ENCODE measurements at regions not wholly inside any gene's neighbourhood (a gene's known extent, or its start where the extent isn't known, plus 50 kb on each side); places are given as distances from the start of the nearest gene placed in this dataset.

DNA sequence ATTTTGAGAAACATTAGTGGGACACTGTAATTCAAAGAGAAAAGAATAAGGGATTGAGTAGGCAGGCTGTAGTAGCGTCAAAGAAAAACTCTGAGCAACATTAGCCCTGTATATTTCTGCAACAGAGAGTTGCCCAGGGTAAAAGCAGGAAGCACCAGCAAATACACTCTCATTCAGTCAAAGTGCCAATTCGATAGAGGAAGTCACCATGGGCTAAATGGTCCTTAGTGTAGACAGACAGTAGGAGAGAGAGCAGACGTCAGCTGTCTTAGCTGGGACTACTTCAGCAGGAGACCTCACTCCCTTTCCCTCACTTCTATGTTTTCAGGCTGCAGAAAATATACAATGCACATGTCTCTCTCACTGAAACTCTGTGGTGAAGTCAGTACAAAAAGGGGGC, 2073.8 kb upstream of the TENM3 start:
- no peak for DNase-seq (ENCODE audit: low read depth in 3 of 3, low spot score in 1 of 3)

DNA sequence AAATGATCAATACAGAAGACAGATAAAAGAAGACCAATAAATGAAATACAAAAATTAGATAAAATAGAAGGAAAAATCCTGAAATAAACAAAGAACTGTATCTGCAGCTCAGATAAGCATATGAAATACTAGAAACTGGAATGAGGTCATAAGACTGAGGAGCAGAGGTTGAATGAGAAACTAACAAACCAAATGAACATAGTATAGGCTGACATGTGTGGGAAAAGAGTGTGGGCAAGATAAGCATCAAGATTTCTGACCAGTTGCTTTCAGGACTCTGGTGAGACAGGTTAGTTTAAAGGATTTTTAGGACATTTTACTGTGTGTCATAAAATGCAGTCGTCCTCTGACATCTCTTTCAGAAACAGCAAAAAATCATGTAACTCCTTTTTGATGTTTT, 2073.2 kb upstream of the TENM3 start:
- DNase-seq (ENCODE audit: low read depth in 3 of 3, low spot score in 1 of 3) = no peak

- no peak for DNase-seq (ENCODE audit: low read depth in 3 of 3, low spot score in 1 of 3)
Measured at GRCh38 chr4:180179146-180179545, 2064.1 kb upstream of the TENM3 start.

GRCh38 chr4:180189666-180190065, 2053.5 kb upstream of the TENM3 start:
- no peak for DNase-seq (ENCODE audit: low read depth in 3 of 3, low spot score in 1 of 3)

- DNase-seq (ENCODE audit: low read depth in 3 of 3, low spot score in 1 of 3) = no peak
Measured at GRCh38 chr4:180190382-180190781, 2052.8 kb upstream of the TENM3 start.

DNA sequence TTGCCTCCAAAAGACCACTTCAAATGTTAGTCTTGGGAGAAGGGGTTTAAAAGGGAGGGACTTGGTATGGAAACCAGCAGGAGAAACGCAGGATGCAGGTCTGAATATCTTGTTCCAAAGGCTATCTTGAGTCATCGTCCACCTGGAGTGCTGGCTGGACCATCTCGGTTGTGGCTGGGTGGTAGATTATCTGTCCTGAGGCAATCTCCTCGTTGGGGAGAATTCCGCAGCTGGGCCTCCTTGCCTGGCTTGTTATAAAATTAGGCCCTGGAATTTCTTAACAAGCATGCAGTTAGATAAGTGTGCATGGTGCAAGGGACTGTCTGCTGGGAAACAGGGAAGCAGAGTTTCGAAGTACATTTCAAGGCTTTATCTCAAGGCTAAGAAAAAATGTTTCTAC, 2045.7 kb upstream of the TENM3 start:
- DNase-seq (ENCODE audit: low read depth in 3 of 3, low spot score in 1 of 3) = no peak

DNA sequence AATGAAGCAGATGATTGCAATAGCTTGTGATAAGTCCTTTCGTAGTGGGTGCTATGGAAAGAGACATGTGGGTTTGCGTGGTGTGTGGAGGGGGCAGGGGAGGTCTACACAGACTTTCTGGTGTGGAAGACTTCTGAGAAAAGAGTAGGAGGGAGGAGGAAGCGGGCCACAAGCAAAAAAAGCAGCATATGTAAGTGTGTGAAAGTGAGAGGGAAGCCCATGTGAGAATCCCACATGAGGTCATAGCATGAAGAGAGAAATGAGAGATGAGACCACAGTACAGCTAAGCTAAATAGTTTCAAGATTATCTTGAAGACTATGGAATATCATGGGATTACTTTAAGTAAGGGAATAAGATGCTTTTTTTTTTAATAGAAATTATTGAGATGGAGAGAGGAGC, 2039.9 kb upstream of the TENM3 start:
- DNase-seq (ENCODE audit: low read depth in 3 of 3, low spot score in 1 of 3) = no peak

DNA sequence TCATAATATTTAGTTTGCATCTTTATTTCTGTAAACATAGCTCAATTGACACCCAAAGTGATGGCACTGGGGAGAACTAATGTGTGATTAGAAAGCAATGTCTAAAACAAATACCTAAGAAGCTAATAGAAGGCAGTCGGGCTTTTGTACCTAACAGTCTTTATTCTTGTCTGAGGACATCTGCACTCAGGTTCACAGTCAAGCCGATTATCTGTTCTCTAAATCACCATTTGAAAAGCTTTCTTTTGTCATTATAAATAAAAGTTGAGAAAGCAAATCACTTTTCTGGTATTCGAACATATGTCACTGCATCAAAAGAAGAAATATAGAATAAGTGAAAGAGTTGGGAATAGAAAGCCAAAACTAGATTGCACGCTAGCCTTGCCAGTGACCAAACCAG, 2037.9 kb upstream of the TENM3 start:
- DNase-seq (ENCODE audit: low read depth in 3 of 3, low spot score in 1 of 3) = no peak

DNA sequence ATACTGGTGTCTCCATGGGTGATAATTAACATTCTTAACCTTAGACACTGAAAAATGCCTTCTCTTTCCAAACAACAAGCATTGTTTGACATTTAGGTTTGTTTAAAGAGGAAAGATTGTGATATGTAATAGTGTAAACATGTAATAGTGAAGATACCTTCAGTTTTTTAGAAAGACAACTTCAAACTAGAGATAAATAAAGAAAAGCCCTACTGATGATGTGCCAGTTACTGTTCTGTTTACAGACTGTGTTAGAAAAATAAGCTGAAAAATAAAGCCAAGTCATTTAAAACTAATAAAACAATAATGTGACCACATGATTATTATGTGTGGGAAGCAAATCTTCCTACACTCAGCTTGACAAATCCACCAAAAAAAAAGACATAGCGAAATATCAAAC, 2035.3 kb upstream of the TENM3 start:
- DNase-seq (ENCODE audit: low read depth in 3 of 3, low spot score in 1 of 3) = no peak

DNA sequence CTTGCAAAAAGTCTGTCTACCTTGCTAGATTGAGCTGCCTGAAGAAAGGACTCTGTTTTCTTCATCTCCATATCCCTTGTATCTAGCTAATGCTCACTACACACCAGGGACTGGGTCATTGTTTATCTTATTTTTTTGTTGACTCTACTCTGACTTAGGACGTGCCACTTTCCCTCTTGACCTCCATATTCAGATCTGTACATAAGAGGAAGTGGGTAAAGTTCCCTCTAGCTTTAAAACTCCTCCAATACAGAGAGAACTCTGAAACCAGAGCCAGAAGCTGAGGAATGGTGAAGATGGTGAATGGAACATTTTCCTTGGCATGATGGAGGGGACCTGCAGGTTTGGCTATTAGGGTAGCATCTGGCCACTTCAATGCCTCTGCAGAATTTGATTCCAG, 2026.1 kb upstream of the TENM3 start:
- DNase-seq (ENCODE audit: low read depth in 3 of 3, low spot score in 1 of 3) = no peak

DNA sequence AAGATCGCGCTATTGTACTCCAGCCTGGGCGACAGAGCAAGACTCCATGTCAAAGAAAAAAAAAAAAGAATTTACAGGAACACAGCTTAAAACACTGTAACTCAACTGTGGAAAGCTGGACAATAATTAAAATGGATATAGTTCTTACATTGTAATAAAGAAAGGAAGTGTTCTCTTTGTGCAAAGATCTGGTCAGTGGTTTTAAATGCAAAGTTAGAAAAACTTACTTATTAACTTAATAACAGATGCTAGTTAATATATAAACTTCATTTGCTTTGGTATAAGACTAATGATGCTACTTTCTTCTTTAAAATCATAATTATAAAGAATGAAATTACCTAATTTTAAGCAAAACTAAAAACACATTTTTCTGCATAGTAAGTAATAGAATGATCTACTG, 2024.1 kb upstream of the TENM3 start:
- DNase-seq (ENCODE audit: low read depth in 3 of 3, low spot score in 1 of 3) = no peak

GRCh38 chr4:180225977-180226376, 2017.2 kb upstream of the TENM3 start:
- no peak for DNase-seq (ENCODE audit: low read depth in 3 of 3, low spot score in 1 of 3)

DNA sequence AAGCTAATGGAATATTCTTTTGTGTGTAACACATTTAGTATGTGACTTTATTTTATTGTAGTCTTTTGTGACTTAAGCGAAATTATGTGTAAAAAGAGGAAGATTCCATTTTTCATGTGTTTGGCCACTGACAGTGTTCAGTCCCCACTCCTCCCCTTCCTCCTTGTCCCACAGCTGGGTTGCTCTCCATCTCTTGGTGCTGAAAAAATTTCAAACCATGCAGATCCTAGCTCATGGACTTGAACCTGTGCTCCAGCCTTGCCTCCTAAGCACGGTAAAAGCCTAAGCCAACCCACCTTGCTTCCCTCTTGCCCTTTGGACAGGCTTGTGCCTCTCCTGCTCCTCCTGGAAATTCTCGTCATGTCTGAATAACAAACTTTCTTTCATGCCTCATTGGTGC, 2008.5 kb upstream of the TENM3 start:
- no peak for DNase-seq (ENCODE audit: low read depth in 3 of 3, low spot score in 1 of 3)

GRCh38 chr4:180240670-180241069, 2002.5 kb upstream of the TENM3 start:
- no peak for DNase-seq (ENCODE audit: low read depth in 3 of 3, low spot score in 1 of 3)

- no peak for DNase-seq (ENCODE audit: low read depth in 3 of 3, low spot score in 1 of 3)
Measured at GRCh38 chr4:180253419-180253818, 1989.8 kb upstream of the TENM3 start.

- DNase-seq (ENCODE audit: low read depth in 3 of 3, low spot score in 1 of 3) = no peak
Measured at GRCh38 chr4:180261346-180261745, 1981.9 kb upstream of the TENM3 start.

DNA sequence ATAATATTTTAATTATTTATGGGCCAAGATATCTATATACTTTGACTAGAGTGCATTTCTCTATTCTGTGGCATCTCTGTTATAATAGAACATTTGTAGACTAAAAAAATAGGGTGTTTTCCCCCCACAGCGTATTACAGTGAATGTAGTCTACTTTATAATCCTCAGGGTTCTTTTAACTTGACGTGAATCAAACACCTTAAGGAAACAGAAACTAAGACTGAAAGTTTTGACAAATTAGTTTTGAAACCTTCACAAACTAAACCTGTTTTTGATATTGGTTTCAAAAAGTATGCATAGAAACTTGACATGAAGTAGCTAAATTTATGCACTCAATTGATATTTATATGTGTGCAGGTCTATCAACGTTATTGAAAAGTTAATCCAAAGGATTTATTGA, 1963.1 kb upstream of the TENM3 start:
- no peak for DNase-seq (ENCODE audit: low read depth in 3 of 3, low spot score in 1 of 3)

DNA sequence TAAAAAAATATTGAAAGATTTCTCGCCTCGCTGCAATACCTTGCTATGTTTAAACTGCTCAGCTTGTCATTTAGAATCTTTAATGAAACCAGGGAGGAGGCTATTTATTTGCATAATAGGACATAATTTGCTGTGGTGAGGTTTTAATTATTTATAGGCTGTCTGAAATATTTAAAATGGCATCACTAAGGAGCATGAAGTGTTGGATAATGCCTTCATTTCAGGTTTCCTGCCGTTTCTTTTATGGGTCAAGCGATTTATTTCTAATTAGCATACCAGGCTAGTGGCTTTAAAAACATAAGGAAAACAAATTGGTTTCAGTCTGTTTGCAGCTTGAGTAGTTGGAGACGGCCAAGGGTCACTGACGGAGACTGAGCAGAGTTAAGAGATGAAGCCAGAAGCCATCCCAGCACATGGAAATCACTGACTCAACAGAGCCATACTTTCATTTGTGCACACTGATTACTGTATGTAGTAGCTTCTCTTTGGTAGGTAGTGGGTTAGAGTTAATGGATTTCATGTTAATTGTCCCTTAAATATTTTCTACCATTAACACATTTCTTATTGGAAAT, 1962.4 kb upstream of the TENM3 start:
- DNase-seq (ENCODE audit: low read depth in 3 of 3, low spot score in 1 of 3) = no peak

GRCh38 chr4:180281724-180282123, 1961.5 kb upstream of the TENM3 start:
- DNase-seq (ENCODE audit: low read depth in 3 of 3, low spot score in 1 of 3) = no peak

DNA sequence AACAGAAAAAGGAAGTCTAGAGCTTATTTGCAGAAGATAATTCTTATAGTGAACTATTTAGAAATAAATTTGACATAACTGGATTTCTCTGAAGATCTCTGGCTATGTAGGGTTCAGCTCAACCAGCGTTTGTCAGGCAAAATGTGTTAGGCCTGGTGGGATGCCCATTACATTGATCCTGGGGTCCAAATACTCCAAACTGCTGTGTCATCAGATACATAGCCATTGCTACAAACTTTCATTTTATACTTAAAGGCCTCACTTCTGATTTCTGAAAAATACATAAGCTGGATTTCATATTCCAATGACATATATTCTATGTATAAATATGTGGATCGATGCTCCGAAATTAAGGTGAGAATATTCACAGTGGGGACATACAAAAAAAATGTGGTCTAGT, 1958.9 kb upstream of the TENM3 start:
- no peak for DNase-seq (ENCODE audit: low read depth in 3 of 3, low spot score in 1 of 3)

- no peak for DNase-seq (ENCODE audit: low read depth in 3 of 3, low spot score in 1 of 3)
Measured at GRCh38 chr4:180285796-180286195, 1957.4 kb upstream of the TENM3 start.

- no peak for DNase-seq (ENCODE audit: low read depth in 3 of 3, low spot score in 1 of 3)
Measured at GRCh38 chr4:180292339-180292738, 1950.9 kb upstream of the TENM3 start.

DNA sequence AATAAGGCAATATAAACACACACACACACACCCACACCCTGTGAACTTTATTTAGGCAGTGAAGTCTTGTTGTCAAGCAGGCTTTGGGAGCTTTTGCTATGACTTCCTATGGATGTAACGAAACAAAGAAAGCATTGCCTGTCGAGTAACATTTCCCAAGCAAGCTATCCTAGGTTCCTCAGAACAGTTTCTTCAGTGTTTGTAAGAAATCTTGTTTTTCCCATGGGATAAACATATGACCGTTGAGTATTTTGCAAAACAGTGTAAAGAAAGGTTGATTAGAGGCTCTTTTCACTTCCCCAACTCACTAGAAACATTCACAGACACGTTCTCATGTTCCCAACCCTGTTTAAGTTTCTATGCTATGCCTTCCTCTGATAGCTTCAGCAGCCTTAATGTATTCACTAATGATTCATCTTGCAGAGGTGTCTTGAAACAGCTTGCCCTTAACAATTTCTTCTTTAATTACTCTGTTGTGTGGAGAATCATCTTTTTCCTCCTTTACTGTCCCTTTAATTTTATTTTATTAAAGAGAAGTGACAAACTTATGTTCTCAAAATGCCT, 1947.1 kb upstream of the TENM3 start:
- DNase-seq (ENCODE audit: low read depth in 3 of 3, low spot score in 1 of 3) = no peak

DNA sequence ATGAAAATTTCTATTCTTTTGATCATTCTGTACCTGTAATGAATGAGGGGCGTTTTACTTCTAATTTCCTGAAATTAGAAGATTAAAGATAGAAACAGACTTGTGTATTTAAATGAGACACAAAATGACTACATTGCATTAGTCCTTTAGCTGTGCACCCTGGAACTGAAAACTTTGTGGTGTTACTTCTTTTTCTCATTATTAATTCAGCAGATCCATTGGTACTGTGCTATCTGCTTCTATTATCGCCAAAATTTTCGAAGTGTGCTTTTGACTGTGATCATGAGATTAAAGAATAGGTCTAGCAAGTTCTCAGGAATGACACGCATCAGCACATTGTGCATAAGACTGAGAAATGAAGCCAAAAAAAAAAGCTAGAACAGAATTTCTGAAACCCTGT, 1938.9 kb upstream of the TENM3 start:
- DNase-seq (ENCODE audit: low read depth in 3 of 3, low spot score in 1 of 3) = no peak
